ENCODE measurements at regions not wholly inside any gene's neighbourhood (a gene's known extent, or its start where the extent isn't known, plus 50 kb on each side); places are given as distances from the start of the nearest gene placed in this dataset.

DNA sequence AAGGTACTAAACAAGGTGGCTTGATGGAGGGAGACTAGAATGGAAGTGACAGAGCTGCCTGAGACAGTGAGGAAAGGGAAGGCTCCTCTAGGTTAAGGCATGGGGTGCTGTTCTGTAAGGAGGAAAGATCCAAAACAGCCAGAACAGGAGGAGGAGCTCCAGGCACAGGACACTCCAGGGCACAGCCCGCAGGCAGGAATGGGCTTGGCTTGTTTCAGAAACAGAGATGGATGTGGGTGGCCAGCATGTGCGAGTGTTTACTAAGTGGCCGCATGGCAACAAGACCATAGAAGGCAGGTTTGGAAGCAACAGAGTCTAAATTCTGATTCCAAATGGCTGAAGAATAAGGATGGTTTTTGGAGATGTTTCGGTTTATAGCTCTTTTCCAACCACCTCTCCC, 889.1 kb downstream of the AACS start:
- Histone ChIP-seq H3K9me3 (replicated peaks in 1 of 3) (no peaks in the 10 kb centered on the region), H3K4me1 (replicated peaks in 1 of 2) (no peaks in the 10 kb centered on the region), H3K27ac (no peak overlapping the region), H3K27me3 (no peaks in the 10 kb centered on the region), H3K36me3 (replicated peaks in 1 of 2) (no peaks in the 10 kb centered on the region), H3K4me3 (no peak overlapping the region)
- TF ChIP-seq, protein P1, sequence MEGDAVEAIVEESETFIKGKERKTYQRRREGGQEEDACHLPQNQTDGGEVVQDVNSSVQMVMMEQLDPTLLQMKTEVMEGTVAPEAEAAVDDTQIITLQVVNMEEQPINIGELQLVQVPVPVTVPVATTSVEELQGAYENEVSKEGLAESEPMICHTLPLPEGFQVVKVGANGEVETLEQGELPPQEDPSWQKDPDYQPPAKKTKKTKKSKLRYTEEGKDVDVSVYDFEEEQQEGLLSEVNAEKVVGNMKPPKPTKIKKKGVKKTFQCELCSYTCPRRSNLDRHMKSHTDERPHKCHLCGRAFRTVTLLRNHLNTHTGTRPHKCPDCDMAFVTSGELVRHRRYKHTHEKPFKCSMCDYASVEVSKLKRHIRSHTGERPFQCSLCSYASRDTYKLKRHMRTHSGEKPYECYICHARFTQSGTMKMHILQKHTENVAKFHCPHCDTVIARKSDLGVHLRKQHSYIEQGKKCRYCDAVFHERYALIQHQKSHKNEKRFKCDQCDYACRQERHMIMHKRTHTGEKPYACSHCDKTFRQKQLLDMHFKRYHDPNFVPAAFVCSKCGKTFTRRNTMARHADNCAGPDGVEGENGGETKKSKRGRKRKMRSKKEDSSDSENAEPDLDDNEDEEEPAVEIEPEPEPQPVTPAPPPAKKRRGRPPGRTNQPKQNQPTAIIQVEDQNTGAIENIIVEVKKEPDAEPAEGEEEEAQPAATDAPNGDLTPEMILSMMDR (IDR thresholded peaks at IDR 0.05) = no peak
- TF ChIP-seq POLR2A (IDR thresholded peaks at IDR 0.05) = no peak
- DNase-seq = no peak
- intact Hi-C loops (cut with DNase I) = no loop called here
- WGBS, 4 donors = 69 to 78% (median 74%) methylated on average over 4 of the region's 4 CpGs

DNA sequence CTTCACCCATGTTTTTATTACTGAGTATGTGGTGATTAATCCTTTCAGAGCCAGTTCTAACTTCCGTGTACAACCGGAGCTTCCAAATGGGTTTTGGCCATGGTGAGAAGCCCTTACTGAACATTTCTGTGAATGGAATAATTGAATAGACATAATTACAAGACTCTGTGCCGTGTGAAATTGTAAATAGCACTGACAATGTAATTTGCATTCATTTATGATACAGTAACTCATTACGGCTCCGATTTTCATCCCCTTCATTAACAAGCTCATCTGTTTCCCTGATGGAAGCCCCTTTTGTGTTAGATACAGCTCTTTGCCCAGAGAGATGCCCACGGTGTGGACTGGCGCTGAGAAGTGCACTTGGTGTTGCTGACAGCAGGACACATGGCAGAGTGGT, 891.0 kb downstream of the AACS start:
- Histone ChIP-seq H3K27me3 (no peaks in the 10 kb centered on the region), H3K4me1 (replicated peaks in 1 of 2) (no peaks in the 10 kb centered on the region), H3K27ac (no peak overlapping the region), H3K36me3 (replicated peaks in 1 of 2) (no peaks in the 10 kb centered on the region), H3K9me3 (replicated peaks in 1 of 3) (no peaks in the 10 kb centered on the region), H3K4me3 (no peak overlapping the region)
- no peak for DNase-seq
- TF ChIP-seq, protein P1 (IDR thresholded peaks at IDR 0.05) = no peak
- no peak for TF ChIP-seq POLR2A (IDR thresholded peaks at IDR 0.05)
- 55 to 81% (median 73%) methylated on average over 7 of the region's 7 CpGs for WGBS, 4 donors
- intact Hi-C loops (cut with DNase I) = no loop called here

DNA sequence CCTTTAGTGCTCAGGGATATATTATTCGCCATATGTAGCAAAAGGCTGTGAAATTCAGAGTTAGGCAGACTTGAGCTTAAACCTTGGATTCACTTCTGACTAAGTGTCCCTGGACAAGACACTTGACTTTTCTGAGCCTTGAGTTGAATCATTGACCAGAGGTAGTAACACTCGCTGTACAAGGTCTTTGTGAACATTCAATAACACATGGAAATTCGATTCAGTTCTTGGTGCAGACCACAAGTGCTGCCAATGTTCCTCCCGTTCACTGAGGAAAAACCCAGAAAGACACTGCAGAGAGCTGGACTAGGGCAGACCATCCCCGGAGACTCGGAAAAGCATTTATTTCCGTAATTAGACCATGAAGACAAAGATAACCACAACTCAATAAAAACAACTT, 901.4 kb downstream of the AACS start:
- no peaks in the 10 kb centered on the region for H3K4me1 ChIP-seq (replicated peaks in 1 of 2)
- H3K27me3 ChIP-seq = no peaks in the 10 kb centered on the region
- H3K27ac ChIP-seq = no peak overlapping the region
- intact Hi-C loops (cut with DNase I) = no loop called here
- DNase-seq = no peak
- WGBS, 4 donors = 65 to 74% (median 72%) methylated on average over 7 of the region's 7 CpGs
- no peaks in the 10 kb centered on the region for H3K9me3 ChIP-seq (replicated peaks in 1 of 3)
- no peaks in the 10 kb centered on the region for H3K36me3 ChIP-seq (replicated peaks in 1 of 2)
- no peak overlapping the region for H3K4me3 ChIP-seq
- TF ChIP-seq, protein P1 (IDR thresholded peaks at IDR 0.05) = no peak
- no peak for TF ChIP-seq POLR2A (IDR thresholded peaks at IDR 0.05)

DNA sequence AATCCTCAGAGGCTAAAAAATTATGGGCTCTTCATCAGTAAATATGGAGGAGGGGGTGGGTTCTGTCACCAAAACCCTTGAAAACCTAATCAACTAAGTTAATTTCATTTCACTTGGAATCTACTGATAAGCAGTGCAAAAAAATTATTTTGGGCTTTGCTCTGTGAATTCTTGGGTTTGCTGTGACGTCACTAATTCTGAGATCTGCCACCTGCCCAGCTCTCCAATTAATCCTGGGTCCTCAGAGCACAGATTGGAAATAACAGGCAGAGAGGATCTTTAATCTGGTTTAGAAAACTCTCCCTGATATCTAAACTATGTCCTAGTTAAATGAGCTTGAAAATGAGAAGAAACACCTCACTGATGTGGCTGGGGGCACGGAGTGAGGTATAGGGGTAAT, 903.2 kb downstream of the AACS start:
- no peaks in the 10 kb centered on the region for H3K27me3 ChIP-seq
- no peak overlapping the region for H3K4me3 ChIP-seq
- intact Hi-C loops (cut with DNase I) = no loop called here
- no peaks in the 10 kb centered on the region for H3K9me3 ChIP-seq (replicated peaks in 1 of 3)
- no peak for DNase-seq
- TF ChIP-seq POLR2A (IDR thresholded peaks at IDR 0.05) = no peak
- TF ChIP-seq, protein P1 (IDR thresholded peaks at IDR 0.05) = no peak
- H3K36me3 ChIP-seq (replicated peaks in 1 of 2) = no peaks in the 10 kb centered on the region
- H3K4me1 ChIP-seq (replicated peaks in 1 of 2) = no peaks in the 10 kb centered on the region
- H3K27ac ChIP-seq = no peak overlapping the region
- WGBS, 4 donors = 59 to 76% (median 74%) methylated on average over 2 of the region's 2 CpGs

All from adrenal gland (tissue), 9 donors.